ENCODE measurements at regions not wholly inside any gene's neighbourhood (a gene's known extent, or its start where the extent isn't known, plus 50 kb on each side); places are given as distances from the start of the nearest gene placed in this dataset.

GRCh38 chr11:11732116-11732515, 109.7 kb upstream of the USP47 start:
- Histone ChIP-seq H3K27me3 (replicated peaks; ENCODE audit: insufficient read depth) (no peaks in the 10 kb centered on the region), H3K9me3 (no peaks in the 10 kb centered on the region), H3K27ac (no peak overlapping the region), H3K4me1 (ENCODE audit: control insufficient read depth in 1 of 2, low read depth in 2 of 2) (no peaks in the 10 kb centered on the region), H3K36me3 (no peaks in the 10 kb centered on the region), H3K4me3 (no peak overlapping the region)
- ATAC-seq (ENCODE audit: insufficient number of reproducible peaks, low FRiP score, low read depth) (no peak), DNase-seq (ENCODE audit: low spot score) (no peak)
- no peak for TF ChIP-seq CTCF (IDR thresholded peaks at IDR 0.05)

DNA sequence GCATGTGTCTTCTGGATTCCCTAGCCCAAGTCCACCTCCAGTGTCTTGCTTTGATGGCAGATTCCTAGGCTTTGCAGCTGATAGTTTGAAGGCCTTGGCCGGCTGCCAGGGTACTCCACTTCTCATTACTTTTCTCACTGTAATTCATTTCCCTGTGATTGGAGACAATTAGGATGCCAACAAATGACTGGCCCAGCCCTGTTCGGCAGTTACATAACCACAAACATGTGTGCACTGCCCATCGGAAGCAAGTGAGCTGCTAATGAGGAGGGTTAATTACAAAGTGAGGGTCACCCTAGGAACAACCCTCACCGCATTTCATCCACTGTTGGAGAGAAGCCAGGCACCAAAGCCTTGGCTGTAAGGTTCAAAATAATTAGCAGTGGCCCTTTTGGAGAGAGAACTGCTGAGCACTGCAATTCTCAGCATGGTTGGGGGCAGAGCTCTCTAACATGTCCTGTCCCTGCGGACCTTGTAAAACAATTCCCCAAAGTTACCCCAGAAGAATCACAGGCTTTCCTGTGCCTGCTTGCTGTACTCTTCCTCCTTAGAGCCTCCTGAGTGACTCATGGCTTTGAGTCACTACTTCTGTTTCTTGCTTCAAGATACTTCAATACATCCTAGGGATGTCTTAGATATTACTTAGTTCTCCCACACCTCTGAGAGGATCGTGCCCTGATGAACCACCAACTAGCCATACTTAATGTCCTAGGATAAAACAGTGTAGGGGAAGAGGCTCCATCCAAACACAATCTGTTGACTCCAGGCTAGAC, 109.7 kb upstream of the GALNT18 start:
- no peak for ATAC-seq (ENCODE audit: insufficient number of reproducible peaks, low FRiP score, low read depth)

GRCh38 chr11:11728386-11728785, 106.6 kb upstream of the GALNT18 start:
- Histone ChIP-seq H3K36me3 (no peaks in the 10 kb centered on the region), H3K27me3 (replicated peaks; ENCODE audit: insufficient read depth) (no peaks in the 10 kb centered on the region), H3K9me3 (no peaks in the 10 kb centered on the region), H3K4me1 (ENCODE audit: control insufficient read depth in 1 of 2, low read depth in 2 of 2) (no peaks in the 10 kb centered on the region), H3K27ac (no peak overlapping the region), H3K4me3 (no peak overlapping the region)
- no peak for ATAC-seq (ENCODE audit: insufficient number of reproducible peaks, low FRiP score, low read depth)
- DNase-seq (ENCODE audit: low spot score), result no peak
- TF ChIP-seq CTCF (IDR thresholded peaks at IDR 0.05), result no peak

More for the DNA sequence above, 109.7 kb upstream of the GALNT18 start:
- Histone ChIP-seq H3K27me3 (replicated peaks; ENCODE audit: insufficient read depth) (no peaks in the 10 kb centered on the region), H3K36me3 (no peaks in the 10 kb centered on the region), H3K9me3 (no peaks in the 10 kb centered on the region), H3K27ac (no peak overlapping the region), H3K4me3 (no peak overlapping the region), H3K4me1 (ENCODE audit: control insufficient read depth in 1 of 2, low read depth in 2 of 2) (no peaks in the 10 kb centered on the region)
- TF ChIP-seq CTCF (IDR thresholded peaks at IDR 0.05), result no peak
- no peak for DNase-seq (ENCODE audit: low spot score)

DNA sequence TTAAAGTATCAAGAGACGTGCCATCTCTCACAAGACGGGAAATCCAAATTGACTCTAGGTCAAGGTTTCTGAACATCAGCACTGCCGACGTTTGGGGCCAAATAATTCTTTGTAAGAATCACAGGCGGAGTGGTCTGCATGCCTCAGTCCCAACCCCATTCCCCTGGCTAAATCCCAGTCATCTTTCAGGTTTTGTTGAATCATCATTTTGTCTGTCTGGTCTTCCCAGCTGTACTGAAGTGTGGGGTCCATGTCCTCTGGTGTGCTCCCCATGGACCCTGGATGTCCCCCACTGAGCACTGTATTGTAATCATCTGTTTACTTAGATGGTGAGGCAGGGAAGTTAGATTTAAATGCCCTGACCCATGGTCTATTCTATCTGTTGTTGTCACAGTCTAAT, 103.6 kb upstream of the GALNT18 start:
- ATAC-seq (ENCODE audit: insufficient number of reproducible peaks, low FRiP score, low read depth) (no peak), DNase-seq (ENCODE audit: low spot score) (no peak)
- Histone ChIP-seq H3K36me3 (no peaks in the 10 kb centered on the region), H3K4me1 (ENCODE audit: control insufficient read depth in 1 of 2, low read depth in 2 of 2) (no peaks in the 10 kb centered on the region), H3K4me3 (no peak overlapping the region), H3K27ac (no peak overlapping the region), H3K9me3 (no peaks in the 10 kb centered on the region), H3K27me3 (replicated peaks; ENCODE audit: insufficient read depth) (no peaks in the 10 kb centered on the region)
- TF ChIP-seq CTCF (IDR thresholded peaks at IDR 0.05), result no peak

GRCh38 chr11:11724994-11725393, 103.2 kb upstream of the GALNT18 start:
- Histone ChIP-seq H3K27me3 (replicated peaks; ENCODE audit: insufficient read depth) (no peaks in the 10 kb centered on the region), H3K9me3 (no peaks in the 10 kb centered on the region), H3K4me1 (ENCODE audit: control insufficient read depth in 1 of 2, low read depth in 2 of 2) (no peaks in the 10 kb centered on the region), H3K27ac (no peak overlapping the region), H3K36me3 (no peaks in the 10 kb centered on the region), H3K4me3 (no peak overlapping the region)
- no peak for TF ChIP-seq CTCF (IDR thresholded peaks at IDR 0.05)
- ATAC-seq (ENCODE audit: insufficient number of reproducible peaks, low FRiP score, low read depth) (no peak), DNase-seq (ENCODE audit: low spot score) (no peak)

Data from thoracic aorta (tissue), 2 donors.